Activated T-cell treated with anti-CD3 and anti-CD28 coated beads, Interleukin-2, amount 50 U/mL, for 72 hours (primary cell): ENCODE measurements at regions not wholly inside any gene's neighbourhood (a gene's known extent, or its start where the extent isn't known, plus 50 kb on each side); places are given as distances from the start of the nearest gene placed in this dataset.
A peak's percentile ranks its signal among the peaks of the same experiment; 100 is the strongest.

Source experiments
- ATAC-seq, 2 donors: fragments of 150-1000 bp; cut with Tn5 transposase; replicated peaks in 1 of 2; 2 replicates each; pipeline ENCODE4 v1.10.0; 2021; ENCODE audit warnings: moderate library complexity in 2 of 2, mild to moderate bottlenecking in 1 of 2
- DNase-seq, 2 donors: peaks; one replicate each; pipeline ENCODE4 v3.0.0; 2021 to 2022; ENCODE audit warnings: mixed read lengths in 1 of 2
- H3K27ac Mint-ChIP-seq: one replicate; pipeline ENCODE4 v1.8.0; 2022; ENCODE audit warnings: mild to moderate bottlenecking, moderate library complexity, mixed read lengths
- H3K27me3 Mint-ChIP-seq: one replicate; pipeline ENCODE4 v1.8.0; 2022; ENCODE audit warnings: low read depth, mixed read lengths
- H3K36me3 Mint-ChIP-seq, 2 donors: one replicate each; pipeline ENCODE4 v1.8.0; 2022; ENCODE audit warnings: mixed read lengths in 2 of 2, mild to moderate bottlenecking in 1 of 2; ENCODE audit not compliant: insufficient read depth in 2 of 2
- H3K4me1 Mint-ChIP-seq: one replicate; pipeline ENCODE4 v1.8.0; 2022; ENCODE audit warnings: low read depth, mixed read lengths
- H3K4me3 Mint-ChIP-seq, 2 donors: one replicate each; pipeline ENCODE4 v1.8.0; 2022; ENCODE audit warnings: mild to moderate bottlenecking in 2 of 2, mixed read lengths in 2 of 2, moderate library complexity in 2 of 2
- H3K9me3 Mint-ChIP-seq, 2 donors: one replicate each; pipeline ENCODE4 v1.8.0; 2022; ENCODE audit warnings: mixed read lengths in 2 of 2

DNA sequence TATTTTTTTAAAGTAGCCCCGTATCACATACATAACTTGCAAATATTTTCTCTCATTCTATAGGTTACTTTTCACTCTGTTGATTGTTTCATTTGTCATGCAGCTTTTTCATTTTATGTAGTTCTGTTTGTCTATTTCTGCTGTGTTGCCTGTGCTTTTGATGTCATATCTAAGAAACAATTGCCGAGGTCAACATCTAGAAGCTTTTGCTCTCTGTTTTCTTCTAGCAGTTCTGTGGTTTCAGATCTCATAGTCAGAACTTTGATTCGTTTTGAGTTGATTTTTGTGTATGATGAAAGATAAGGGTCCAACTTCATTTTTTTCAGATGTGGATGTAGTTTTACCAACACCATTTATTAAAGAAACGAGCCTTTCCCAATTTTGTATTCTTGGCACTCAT is 79.5 kb downstream of the CD200 start:
- H3K4me3 Mint-ChIP-seq: peak overlapping the region in 1 of 2 donors; percentile 28
- peaks cover 0 to 2% of the 10 kb centered on the region in 2 donors for H3K9me3 Mint-ChIP-seq
- peak; percentile 48 to 59 for ATAC-seq
- peaks cover 31% of the 10 kb centered on the region for H3K4me1 Mint-ChIP-seq
- H3K27ac Mint-ChIP-seq: no peak overlapping the region
- no peak for DNase-seq
- H3K27me3 Mint-ChIP-seq: peaks cover 7% of the 10 kb centered on the region
- no peaks in the 10 kb centered on the region for H3K36me3 Mint-ChIP-seq

DNA sequence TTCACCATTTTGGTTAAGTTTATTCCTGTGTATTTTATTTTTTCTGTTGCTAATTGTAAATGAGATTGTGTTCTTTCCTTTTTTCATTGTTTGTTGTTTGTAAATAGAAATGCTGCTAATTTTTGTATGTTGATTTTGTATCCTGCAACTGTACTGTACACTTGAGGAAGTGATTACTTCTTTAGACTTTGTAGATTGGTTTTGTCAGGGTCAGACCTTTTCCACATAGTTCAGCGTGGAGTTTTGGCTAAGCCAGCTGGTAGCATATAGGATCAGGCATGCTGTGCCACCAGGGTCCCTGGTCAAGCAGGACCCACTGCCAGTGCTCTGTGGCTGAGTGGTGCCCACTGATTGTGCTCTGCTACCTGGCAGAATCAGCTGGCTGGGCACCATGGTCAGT is 80.1 kb downstream of the CD200 start:
- Mint-ChIP-seq H3K27me3 (peaks cover 7% of the 10 kb centered on the region), H3K4me3 (peak overlapping the region in 1 of 2 donors; percentile 28), H3K4me1 (peaks cover 25% of the 10 kb centered on the region), H3K9me3 (peaks cover 0 to 2% of the 10 kb centered on the region in 2 donors), H3K27ac (peak overlapping the region; percentile 9), H3K36me3 (no peaks in the 10 kb centered on the region)
- ATAC-seq: no peak
- no peak for DNase-seq

DNA sequence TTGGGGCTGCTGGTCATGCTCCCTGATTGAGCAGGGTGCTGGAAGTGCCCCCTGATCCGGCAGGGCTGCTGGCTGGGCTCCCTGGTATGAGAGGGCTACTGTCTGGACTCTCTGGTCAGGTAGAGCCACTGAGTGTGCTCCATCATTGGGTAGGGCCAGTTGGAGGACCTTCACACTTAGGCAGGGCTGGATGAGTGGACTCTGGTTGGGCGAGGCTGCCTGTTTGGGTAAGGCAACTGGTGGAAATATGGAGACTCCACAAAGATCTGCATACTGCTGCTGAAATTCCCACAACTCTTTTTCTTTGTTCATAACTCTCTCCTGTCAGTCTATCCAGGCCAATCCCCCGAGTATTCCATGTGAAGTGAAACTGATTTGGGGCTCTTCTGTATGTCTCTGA is 80.8 kb downstream of the CD200 start:
- no peak overlapping the region for H3K27ac Mint-ChIP-seq
- H3K9me3 Mint-ChIP-seq: peaks cover 0 to 2% of the 10 kb centered on the region in 2 donors
- H3K27me3 Mint-ChIP-seq: peaks cover 7% of the 10 kb centered on the region
- ATAC-seq (no peak), DNase-seq (no peak)
- no peak overlapping the region for H3K4me3 Mint-ChIP-seq
- H3K4me1 Mint-ChIP-seq: peaks cover 21% of the 10 kb centered on the region
- H3K36me3 Mint-ChIP-seq: no peaks in the 10 kb centered on the region
